ENCODE measurements at regions not wholly inside any gene's neighbourhood (a gene's known extent, or its start where the extent isn't known, plus 50 kb on each side); places are given as distances from the start of the nearest gene placed in this dataset.

GRCh38 chr1:70840260-70840953, 207.2 kb downstream of the PTGER3 start:
- Histone ChIP-seq H3K4me1 (no peaks in the 10 kb centered on the region), H3K27ac (no peak overlapping the region)
- intact Hi-C loops (cut with DNase I; ENCODE audit: low total_unique reads) = no loop called here

GRCh38 chr1:70842562-70842961, 205.1 kb downstream of the PTGER3 start:
- H3K4me3 ChIP-seq = no peak overlapping the region
- intact Hi-C loops (cut with DNase I; ENCODE audit: low total_unique reads) = no loop called here
- H3K36me3 ChIP-seq (ENCODE audit: low read depth, missing control alignments) = no peaks in the 10 kb centered on the region
- H3K27ac ChIP-seq = no peak overlapping the region
- WGBS, 2 donors = 88 to 90% methylated on average over 1 of the region's 1 CpG
- no peak for DNase-seq
- no peaks in the 10 kb centered on the region for H3K27me3 ChIP-seq
- H3K9me3 ChIP-seq = no peaks in the 10 kb centered on the region
- no peak for TF ChIP-seq POLR2A (IDR thresholded peaks at IDR 0.05)
- no peak for TF ChIP-seq CTCF (IDR thresholded peaks at IDR 0.05)
- no peaks in the 10 kb centered on the region for H3K4me1 ChIP-seq

More at GRCh38 chr1:70840260-70840953, 207.2 kb downstream of the PTGER3 start:
- 28 to 29% methylated on average over 3 of the region's 3 CpGs for WGBS, 2 donors
- Histone ChIP-seq H3K27me3 (no peaks in the 10 kb centered on the region), H3K9me3 (no peaks in the 10 kb centered on the region), H3K4me3 (no peak overlapping the region), H3K36me3 (ENCODE audit: low read depth, missing control alignments) (no peaks in the 10 kb centered on the region)
- TF ChIP-seq CTCF (IDR thresholded peaks at IDR 0.05) (no peak), POLR2A (IDR thresholded peaks at IDR 0.05) (no peak)
- DNase-seq = no peak

- no peaks in the 10 kb centered on the region for H3K27me3 ChIP-seq
- H3K4me1 ChIP-seq = no peaks in the 10 kb centered on the region
- DNase-seq = no peak
- WGBS, 2 donors = 88 to 94% methylated on average over 1 of the region's 1 CpG
- intact Hi-C loops (cut with DNase I; ENCODE audit: low total_unique reads) = no loop called here
- no peaks in the 10 kb centered on the region for H3K36me3 ChIP-seq (ENCODE audit: low read depth, missing control alignments)
- no peaks in the 10 kb centered on the region for H3K9me3 ChIP-seq
- H3K4me3 ChIP-seq = no peak overlapping the region
- no peak for TF ChIP-seq CTCF (IDR thresholded peaks at IDR 0.05)
- no peak for TF ChIP-seq POLR2A (IDR thresholded peaks at IDR 0.05)
- H3K27ac ChIP-seq = no peak overlapping the region
Observed at GRCh38 chr1:70843452-70843851, 204.2 kb downstream of the PTGER3 start.

GRCh38 chr1:70847013-70847412, 200.6 kb downstream of the PTGER3 start:
- Histone ChIP-seq H3K27me3 (no peaks in the 10 kb centered on the region), H3K4me3 (no peak overlapping the region), H3K36me3 (ENCODE audit: low read depth, missing control alignments) (no peaks in the 10 kb centered on the region), H3K9me3 (no peaks in the 10 kb centered on the region), H3K4me1 (no peaks in the 10 kb centered on the region), H3K27ac (no peak overlapping the region)
- intact Hi-C loops (cut with DNase I; ENCODE audit: low total_unique reads) = no loop called here
- no peak for TF ChIP-seq POLR2A (IDR thresholded peaks at IDR 0.05)
- TF ChIP-seq CTCF (IDR thresholded peaks at IDR 0.05) = no peak
- DNase-seq = no peak

GRCh38 chr1:70855203-70855602, 192.4 kb downstream of the PTGER3 start:
- no peak overlapping the region for H3K4me3 ChIP-seq
- TF ChIP-seq POLR2A (IDR thresholded peaks at IDR 0.05) (no peak), CTCF (IDR thresholded peaks at IDR 0.05) (no peak)
- intact Hi-C loops (cut with DNase I; ENCODE audit: low total_unique reads) = no loop called here
- H3K36me3 ChIP-seq (ENCODE audit: low read depth, missing control alignments) = no peaks in the 10 kb centered on the region
- no peaks in the 10 kb centered on the region for H3K27me3 ChIP-seq
- 66 to 70% methylated on average over 5 of the region's 5 CpGs for WGBS, 2 donors
- H3K9me3 ChIP-seq = no peaks in the 10 kb centered on the region
- no peak for DNase-seq
- H3K4me1 ChIP-seq = no peaks in the 10 kb centered on the region
- no peak overlapping the region for H3K27ac ChIP-seq
